HEK293 (cell line): ENCODE measurements at regions not wholly inside any gene's neighbourhood (a gene's known extent, or its start where the extent isn't known, plus 50 kb on each side); places are given as distances from the start of the nearest gene placed in this dataset.

ENCODE experiments used
- GLIS2 ChIP-seq: fragments of 450-650 bp; formaldehyde crosslinking; IDR thresholded peaks from 2 replicates; pipeline ENCODE4 v1.5.1; 2016; ENCODE audit warnings: missing biosample characterization, missing genetic modification characterization
- HOXC10 ChIP-seq: sonication (generic); formaldehyde crosslinking; IDR thresholded peaks from 2 replicates; pipeline ENCODE4 v1.8.1; 2023; ENCODE audit warnings: mild to moderate bottlenecking, missing genetic modification reagents
- ZEB2 ChIP-seq: fragments of 450-650 bp; formaldehyde crosslinking; IDR thresholded peaks from 2 replicates; pipeline ENCODE4 v1.5.1; 2016; ENCODE audit warnings: missing biosample characterization, missing genetic modification characterization
- ZNF10 ChIP-seq: fragments of 450-650 bp; formaldehyde crosslinking; IDR thresholded peaks from 2 replicates; pipeline ENCODE4 v1.5.1; 2017; ENCODE audit warnings: missing biosample characterization, missing genetic modification characterization
- ZNF146 ChIP-seq: fragments of 450-650 bp; formaldehyde crosslinking; IDR thresholded peaks from 2 replicates; pipeline ENCODE4 v1.5.1; 2016; ENCODE audit warnings: missing biosample characterization, missing genetic modification characterization
- ZNF16 ChIP-seq: fragments of 450-650 bp; formaldehyde crosslinking; IDR thresholded peaks from 2 replicates; pipeline ENCODE4 v1.5.1; 2016; ENCODE audit warnings: low read depth, missing biosample characterization, missing genetic modification characterization
- ZNF184 ChIP-seq: fragments of 450-650 bp; IDR thresholded peaks from 2 replicates; pipeline ENCODE4 v1.5.1; 2018; ENCODE audit warnings: missing biosample characterization, mild to moderate bottlenecking, missing genetic modification characterization
- ZNF211 ChIP-seq: fragments of 450-650 bp; formaldehyde crosslinking; IDR thresholded peaks from 2 replicates; pipeline ENCODE4 v1.5.1; 2016; ENCODE audit warnings: low read depth, missing biosample characterization, missing genetic modification characterization
- ZNF24 ChIP-seq: fragments of 450-650 bp; formaldehyde crosslinking; IDR thresholded peaks from 2 replicates; pipeline ENCODE4 v1.5.1; 2016; ENCODE audit warnings: missing biosample characterization, missing genetic modification characterization
- ZNF302 ChIP-seq: fragments of 450-650 bp; formaldehyde crosslinking; IDR thresholded peaks from 2 replicates; pipeline ENCODE4 v1.5.1; 2016; ENCODE audit warnings: missing biosample characterization, missing genetic modification characterization, low read depth
- ZNF354C ChIP-seq: fragments of 450-650 bp; formaldehyde crosslinking; IDR thresholded peaks from 2 replicates; pipeline ENCODE4 v1.5.1; 2016; ENCODE audit warnings: missing biosample characterization, missing genetic modification characterization, low read depth, borderline replicate concordance
- ZNF394 ChIP-seq: fragments of 450-650 bp; formaldehyde crosslinking; IDR thresholded peaks from 2 replicates; pipeline ENCODE4 v1.5.1; 2016; ENCODE audit warnings: missing biosample characterization, missing genetic modification characterization, mild to moderate bottlenecking, moderate library complexity, borderline replicate concordance
- ZNF660 ChIP-seq: fragments of 450-650 bp; IDR thresholded peaks from 2 replicates; pipeline ENCODE4 v1.5.1; 2018; ENCODE audit warnings: missing biosample characterization, mild to moderate bottlenecking, missing genetic modification characterization
- ZNF776 ChIP-seq: fragments of 450-650 bp; formaldehyde crosslinking; IDR thresholded peaks from 2 replicates; pipeline ENCODE4 v1.5.0; 2017; ENCODE audit warnings: missing biosample characterization, missing genetic modification characterization, borderline replicate concordance
- TF ChIP-seq, protein P1 (sequence below): fragments of 450-650 bp; formaldehyde crosslinking; IDR thresholded peaks from 2 replicates; pipeline ENCODE4 v1.5.1; 2016; ENCODE audit warnings: missing biosample characterization, missing genetic modification characterization, borderline replicate concordance
- TF ChIP-seq, protein P2 (sequence below): fragments of 450-650 bp; formaldehyde crosslinking; IDR thresholded peaks from 2 replicates; pipeline ENCODE4 v1.5.1; 2017; ENCODE audit warnings: missing biosample characterization, missing genetic modification characterization
- TF ChIP-seq, protein P3 (sequence below): IDR thresholded peaks from 2 replicates; pipeline ENCODE4 v1.6.1; 2011; ENCODE audit warnings: mild to moderate bottlenecking, low read depth, low read length, borderline replicate concordance
- TF ChIP-seq, protein P4 (sequence below): fragments of 450-650 bp; formaldehyde crosslinking; IDR thresholded peaks from 2 replicates; pipeline ENCODE4 v1.5.1; 2016; ENCODE audit warnings: missing biosample characterization, missing genetic modification characterization
- TF ChIP-seq, protein P5 (sequence below): fragments of 450-650 bp; formaldehyde crosslinking; IDR thresholded peaks from 2 replicates; pipeline ENCODE4 v1.5.0; 2017; ENCODE audit warnings: missing biosample characterization, missing genetic modification characterization, borderline replicate concordance
- TF ChIP-seq, protein P6 (sequence below): fragments of 450-650 bp; formaldehyde crosslinking; IDR thresholded peaks from 2 replicates; pipeline ENCODE4 v1.5.1; 2016; ENCODE audit warnings: missing biosample characterization, missing genetic modification characterization, borderline replicate concordance
- TF ChIP-seq, protein P7 (sequence below): fragments of 450-650 bp; formaldehyde crosslinking; IDR thresholded peaks from 2 replicates; pipeline ENCODE4 v1.5.1; 2017; ENCODE audit warnings: missing biosample characterization, mild to moderate bottlenecking, missing genetic modification characterization, moderate library complexity
- TF ChIP-seq, protein P8 (sequence below): fragments of 450-650 bp; formaldehyde crosslinking; IDR thresholded peaks from 2 replicates; pipeline ENCODE4 v1.5.1; 2016; ENCODE audit warnings: missing biosample characterization, missing genetic modification characterization

DNA sequence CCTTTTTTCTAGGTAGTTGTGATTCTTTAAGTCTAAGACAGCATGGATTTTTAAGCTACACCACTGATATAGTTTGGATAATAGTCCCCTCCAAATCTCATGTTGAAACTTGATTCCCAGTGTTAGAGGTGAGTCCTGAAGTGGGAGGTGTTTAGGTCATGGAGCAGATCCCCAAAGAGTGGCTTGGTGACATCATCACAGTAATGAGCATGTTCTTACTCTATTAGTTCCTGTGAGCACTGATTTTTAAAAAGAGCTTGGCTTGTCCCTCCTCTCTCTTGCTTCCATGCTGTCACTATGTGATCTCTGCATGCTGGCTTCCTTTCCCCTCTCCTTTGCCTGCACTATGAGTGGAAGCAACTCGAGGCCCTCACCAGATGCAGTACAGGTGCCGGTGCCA lies 115.5 kb downstream of the LEPR start (continued):
- TF ChIP-seq, protein P1, sequence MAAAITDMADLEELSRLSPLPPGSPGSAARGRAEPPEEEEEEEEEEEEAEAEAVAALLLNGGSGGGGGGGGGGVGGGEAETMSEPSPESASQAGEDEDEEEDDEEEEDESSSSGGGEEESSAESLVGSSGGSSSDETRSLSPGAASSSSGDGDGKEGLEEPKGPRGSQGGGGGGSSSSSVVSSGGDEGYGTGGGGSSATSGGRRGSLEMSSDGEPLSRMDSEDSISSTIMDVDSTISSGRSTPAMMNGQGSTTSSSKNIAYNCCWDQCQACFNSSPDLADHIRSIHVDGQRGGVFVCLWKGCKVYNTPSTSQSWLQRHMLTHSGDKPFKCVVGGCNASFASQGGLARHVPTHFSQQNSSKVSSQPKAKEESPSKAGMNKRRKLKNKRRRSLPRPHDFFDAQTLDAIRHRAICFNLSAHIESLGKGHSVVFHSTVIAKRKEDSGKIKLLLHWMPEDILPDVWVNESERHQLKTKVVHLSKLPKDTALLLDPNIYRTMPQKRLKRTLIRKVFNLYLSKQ (tag by site-specific recombination), result no peak
- TF ChIP-seq ZNF354C (tag by site-specific recombination), result no peak
- TF ChIP-seq, protein P2, sequence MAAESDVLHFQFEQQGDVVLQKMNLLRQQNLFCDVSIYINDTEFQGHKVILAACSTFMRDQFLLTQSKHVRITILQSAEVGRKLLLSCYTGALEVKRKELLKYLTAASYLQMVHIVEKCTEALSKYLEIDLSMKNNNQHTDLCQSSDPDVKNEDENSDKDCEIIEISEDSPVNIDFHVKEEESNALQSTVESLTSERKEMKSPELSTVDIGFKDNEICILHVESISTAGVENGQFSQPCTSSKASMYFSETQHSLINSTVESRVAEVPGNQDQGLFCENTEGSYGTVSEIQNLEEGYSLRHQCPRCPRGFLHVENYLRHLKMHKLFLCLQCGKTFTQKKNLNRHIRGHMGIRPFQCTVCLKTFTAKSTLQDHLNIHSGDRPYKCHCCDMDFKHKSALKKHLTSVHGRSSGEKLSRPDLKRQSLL, result no peak
- TF ChIP-seq, protein P3, sequence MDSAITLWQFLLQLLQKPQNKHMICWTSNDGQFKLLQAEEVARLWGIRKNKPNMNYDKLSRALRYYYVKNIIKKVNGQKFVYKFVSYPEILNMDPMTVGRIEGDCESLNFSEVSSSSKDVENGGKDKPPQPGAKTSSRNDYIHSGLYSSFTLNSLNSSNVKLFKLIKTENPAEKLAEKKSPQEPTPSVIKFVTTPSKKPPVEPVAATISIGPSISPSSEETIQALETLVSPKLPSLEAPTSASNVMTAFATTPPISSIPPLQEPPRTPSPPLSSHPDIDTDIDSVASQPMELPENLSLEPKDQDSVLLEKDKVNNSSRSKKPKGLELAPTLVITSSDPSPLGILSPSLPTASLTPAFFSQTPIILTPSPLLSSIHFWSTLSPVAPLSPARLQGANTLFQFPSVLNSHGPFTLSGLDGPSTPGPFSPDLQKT, result no peak
- TF ChIP-seq, protein P4, sequence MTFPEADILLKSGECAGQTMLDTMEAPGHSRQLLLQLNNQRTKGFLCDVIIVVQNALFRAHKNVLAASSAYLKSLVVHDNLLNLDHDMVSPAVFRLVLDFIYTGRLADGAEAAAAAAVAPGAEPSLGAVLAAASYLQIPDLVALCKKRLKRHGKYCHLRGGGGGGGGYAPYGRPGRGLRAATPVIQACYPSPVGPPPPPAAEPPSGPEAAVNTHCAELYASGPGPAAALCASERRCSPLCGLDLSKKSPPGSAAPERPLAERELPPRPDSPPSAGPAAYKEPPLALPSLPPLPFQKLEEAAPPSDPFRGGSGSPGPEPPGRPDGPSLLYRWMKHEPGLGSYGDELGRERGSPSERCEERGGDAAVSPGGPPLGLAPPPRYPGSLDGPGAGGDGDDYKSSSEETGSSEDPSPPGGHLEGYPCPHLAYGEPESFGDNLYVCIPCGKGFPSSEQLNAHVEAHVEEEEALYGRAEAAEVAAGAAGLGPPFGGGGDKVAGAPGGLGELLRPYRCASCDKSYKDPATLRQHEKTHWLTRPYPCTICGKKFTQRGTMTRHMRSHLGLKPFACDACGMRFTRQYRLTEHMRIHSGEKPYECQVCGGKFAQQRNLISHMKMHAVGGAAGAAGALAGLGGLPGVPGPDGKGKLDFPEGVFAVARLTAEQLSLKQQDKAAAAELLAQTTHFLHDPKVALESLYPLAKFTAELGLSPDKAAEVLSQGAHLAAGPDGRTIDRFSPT, result no peak
- TF ChIP-seq, protein P5, sequence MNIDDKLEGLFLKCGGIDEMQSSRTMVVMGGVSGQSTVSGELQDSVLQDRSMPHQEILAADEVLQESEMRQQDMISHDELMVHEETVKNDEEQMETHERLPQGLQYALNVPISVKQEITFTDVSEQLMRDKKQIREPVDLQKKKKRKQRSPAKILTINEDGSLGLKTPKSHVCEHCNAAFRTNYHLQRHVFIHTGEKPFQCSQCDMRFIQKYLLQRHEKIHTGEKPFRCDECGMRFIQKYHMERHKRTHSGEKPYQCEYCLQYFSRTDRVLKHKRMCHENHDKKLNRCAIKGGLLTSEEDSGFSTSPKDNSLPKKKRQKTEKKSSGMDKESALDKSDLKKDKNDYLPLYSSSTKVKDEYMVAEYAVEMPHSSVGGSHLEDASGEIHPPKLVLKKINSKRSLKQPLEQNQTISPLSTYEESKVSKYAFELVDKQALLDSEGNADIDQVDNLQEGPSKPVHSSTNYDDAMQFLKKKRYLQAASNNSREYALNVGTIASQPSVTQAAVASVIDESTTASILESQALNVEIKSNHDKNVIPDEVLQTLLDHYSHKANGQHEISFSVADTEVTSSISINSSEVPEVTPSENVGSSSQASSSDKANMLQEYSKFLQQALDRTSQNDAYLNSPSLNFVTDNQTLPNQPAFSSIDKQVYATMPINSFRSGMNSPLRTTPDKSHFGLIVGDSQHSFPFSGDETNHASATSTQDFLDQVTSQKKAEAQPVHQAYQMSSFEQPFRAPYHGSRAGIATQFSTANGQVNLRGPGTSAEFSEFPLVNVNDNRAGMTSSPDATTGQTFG (tag by site-specific recombination), result no peak
- TF ChIP-seq ZNF10 (tag by site-specific recombination), result peak; percentile 17; the same call in 1 of the 2 replicates
- no peak for TF ChIP-seq ZEB2 (tag by site-specific recombination)
- TF ChIP-seq, protein P6, sequence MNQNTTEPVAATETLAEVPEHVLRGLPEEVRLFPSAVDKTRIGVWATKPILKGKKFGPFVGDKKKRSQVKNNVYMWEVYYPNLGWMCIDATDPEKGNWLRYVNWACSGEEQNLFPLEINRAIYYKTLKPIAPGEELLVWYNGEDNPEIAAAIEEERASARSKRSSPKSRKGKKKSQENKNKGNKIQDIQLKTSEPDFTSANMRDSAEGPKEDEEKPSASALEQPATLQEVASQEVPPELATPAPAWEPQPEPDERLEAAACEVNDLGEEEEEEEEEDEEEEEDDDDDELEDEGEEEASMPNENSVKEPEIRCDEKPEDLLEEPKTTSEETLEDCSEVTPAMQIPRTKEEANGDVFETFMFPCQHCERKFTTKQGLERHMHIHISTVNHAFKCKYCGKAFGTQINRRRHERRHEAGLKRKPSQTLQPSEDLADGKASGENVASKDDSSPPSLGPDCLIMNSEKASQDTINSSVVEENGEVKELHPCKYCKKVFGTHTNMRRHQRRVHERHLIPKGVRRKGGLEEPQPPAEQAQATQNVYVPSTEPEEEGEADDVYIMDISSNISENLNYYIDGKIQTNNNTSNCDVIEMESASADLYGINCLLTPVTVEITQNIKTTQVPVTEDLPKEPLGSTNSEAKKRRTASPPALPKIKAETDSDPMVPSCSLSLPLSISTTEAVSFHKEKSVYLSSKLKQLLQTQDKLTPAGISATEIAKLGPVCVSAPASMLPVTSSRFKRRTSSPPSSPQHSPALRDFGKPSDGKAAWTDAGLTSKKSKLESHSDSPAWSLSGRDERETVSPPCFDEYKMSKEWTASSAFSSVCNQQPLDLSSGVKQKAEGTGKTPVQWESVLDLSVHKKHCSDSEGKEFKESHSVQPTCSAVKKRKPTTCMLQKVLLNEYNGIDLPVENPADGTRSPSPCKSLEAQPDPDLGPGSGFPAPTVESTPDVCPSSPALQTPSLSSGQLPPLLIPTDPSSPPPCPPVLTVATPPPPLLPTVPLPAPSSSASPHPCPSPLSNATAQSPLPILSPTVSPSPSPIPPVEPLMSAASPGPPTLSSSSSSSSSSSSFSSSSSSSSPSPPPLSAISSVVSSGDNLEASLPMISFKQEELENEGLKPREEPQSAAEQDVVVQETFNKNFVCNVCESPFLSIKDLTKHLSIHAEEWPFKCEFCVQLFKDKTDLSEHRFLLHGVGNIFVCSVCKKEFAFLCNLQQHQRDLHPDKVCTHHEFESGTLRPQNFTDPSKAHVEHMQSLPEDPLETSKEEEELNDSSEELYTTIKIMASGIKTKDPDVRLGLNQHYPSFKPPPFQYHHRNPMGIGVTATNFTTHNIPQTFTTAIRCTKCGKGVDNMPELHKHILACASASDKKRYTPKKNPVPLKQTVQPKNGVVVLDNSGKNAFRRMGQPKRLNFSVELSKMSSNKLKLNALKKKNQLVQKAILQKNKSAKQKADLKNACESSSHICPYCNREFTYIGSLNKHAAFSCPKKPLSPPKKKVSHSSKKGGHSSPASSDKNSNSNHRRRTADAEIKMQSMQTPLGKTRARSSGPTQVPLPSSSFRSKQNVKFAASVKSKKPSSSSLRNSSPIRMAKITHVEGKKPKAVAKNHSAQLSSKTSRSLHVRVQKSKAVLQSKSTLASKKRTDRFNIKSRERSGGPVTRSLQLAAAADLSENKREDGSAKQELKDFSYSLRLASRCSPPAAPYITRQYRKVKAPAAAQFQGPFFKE (tag by site-specific recombination), result no peak
- no peak for TF ChIP-seq ZNF302 (tag by site-specific recombination)
- TF ChIP-seq ZNF16 (tag by site-specific recombination), result no peak
- TF ChIP-seq ZNF394 (tag by site-specific recombination), result no peak
- TF ChIP-seq ZNF146, result no peak
- TF ChIP-seq ZNF24 (tag by site-specific recombination), result 0 out of 2 replicates have a peak, but pooled peaks have one; percentile 35
- TF ChIP-seq ZNF184 (tag by site-specific recombination), result no peak
- no peak for TF ChIP-seq ZNF776 (tag by site-specific recombination)
- TF ChIP-seq HOXC10 (CRISPR knock-in tag), result no peak
- TF ChIP-seq, protein P7, sequence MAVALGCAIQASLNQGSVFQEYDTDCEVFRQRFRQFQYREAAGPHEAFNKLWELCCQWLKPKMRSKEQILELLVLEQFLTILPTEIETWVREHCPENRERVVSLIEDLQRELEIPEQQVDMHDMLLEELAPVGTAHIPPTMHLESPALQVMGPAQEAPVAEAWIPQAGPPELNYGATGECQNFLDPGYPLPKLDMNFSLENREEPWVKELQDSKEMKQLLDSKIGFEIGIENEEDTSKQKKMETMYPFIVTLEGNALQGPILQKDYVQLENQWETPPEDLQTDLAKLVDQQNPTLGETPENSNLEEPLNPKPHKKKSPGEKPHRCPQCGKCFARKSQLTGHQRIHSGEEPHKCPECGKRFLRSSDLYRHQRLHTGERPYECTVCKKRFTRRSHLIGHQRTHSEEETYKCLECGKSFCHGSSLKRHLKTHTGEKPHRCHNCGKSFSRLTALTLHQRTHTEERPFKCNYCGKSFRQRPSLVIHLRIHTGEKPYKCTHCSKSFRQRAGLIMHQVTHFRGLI (tag by site-specific recombination), result no peak
- TF ChIP-seq, protein P8, sequence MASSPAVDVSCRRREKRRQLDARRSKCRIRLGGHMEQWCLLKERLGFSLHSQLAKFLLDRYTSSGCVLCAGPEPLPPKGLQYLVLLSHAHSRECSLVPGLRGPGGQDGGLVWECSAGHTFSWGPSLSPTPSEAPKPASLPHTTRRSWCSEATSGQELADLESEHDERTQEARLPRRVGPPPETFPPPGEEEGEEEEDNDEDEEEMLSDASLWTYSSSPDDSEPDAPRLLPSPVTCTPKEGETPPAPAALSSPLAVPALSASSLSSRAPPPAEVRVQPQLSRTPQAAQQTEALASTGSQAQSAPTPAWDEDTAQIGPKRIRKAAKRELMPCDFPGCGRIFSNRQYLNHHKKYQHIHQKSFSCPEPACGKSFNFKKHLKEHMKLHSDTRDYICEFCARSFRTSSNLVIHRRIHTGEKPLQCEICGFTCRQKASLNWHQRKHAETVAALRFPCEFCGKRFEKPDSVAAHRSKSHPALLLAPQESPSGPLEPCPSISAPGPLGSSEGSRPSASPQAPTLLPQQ, result peak; percentile 44; the same call in 1 of the 2 replicates
- TF ChIP-seq GLIS2, result no peak
- peak; percentile 37; the same call in 1 of the 2 replicates for TF ChIP-seq ZNF660 (tag by site-specific recombination)
- TF ChIP-seq ZNF211, result no peak
